G401 (cell line): ENCODE measurements at regions not wholly inside any gene's neighbourhood (a gene's known extent, or its start where the extent isn't known, plus 50 kb on each side); places are given as distances from the start of the nearest gene placed in this dataset.

ENCODE experiments used
- DNase-seq: peaks from one replicate; pipeline ENCODE4 v3.0.0-alpha.2; 2015; ENCODE audit warnings: low spot score
- in situ Hi-C: cut with HindIII; loops from 2 replicates; pipeline ENCODE4 v1.10.0; 2016; ENCODE audit warnings: low sequenced_read_pairs, mixed read lengths

DNA sequence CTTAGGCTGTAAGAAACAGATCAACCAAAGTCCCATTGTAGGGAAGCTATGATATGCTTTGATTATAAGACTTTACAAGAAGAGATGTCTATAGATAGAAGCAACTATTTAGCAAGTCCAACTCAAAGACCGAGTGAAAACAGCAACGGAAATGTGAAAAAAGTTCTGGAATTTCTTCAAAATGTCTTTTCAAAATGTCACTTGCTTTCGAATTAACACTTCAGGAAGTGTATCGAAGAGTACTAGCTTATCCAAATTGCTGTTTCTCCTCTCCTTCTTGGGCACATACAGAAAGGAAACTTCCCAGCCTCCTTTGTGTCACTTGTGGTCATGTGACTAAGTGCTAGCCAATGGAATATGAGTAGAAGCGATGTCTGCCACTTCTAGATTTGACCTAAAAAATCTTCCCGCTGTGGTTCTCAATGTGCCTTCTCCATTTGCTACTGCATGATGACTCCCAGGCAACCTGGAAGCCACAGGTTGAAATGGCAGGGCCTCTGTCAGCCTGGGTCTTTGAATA lies 89.9 kb downstream of the TSEN15 start:
- DNase-seq, result no peak
- in situ Hi-C loops, result no loop called here

DNA sequence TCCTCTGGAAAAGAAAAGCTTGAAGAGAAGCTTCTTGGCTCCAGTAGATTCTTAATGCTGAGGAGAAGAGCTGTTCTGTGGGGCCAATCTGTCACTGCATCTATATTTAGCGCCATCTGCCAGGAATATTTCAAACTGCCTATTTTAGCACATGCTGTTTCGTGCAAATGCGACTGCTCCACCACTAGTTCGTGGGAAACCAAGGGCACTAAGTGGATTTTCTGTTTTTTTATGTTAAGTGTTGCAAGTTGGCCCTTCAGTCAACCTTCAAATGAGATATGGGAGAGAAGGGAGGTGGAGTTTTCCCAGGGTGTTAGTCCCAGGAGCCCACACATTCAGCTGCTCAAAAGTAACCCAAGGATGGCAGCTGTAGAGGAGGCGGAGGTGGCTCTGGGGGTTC lies 91.9 kb downstream of the TSEN15 start:
- peak; percentile 95 for DNase-seq
- in situ Hi-C loops, result no loop called here

DNA sequence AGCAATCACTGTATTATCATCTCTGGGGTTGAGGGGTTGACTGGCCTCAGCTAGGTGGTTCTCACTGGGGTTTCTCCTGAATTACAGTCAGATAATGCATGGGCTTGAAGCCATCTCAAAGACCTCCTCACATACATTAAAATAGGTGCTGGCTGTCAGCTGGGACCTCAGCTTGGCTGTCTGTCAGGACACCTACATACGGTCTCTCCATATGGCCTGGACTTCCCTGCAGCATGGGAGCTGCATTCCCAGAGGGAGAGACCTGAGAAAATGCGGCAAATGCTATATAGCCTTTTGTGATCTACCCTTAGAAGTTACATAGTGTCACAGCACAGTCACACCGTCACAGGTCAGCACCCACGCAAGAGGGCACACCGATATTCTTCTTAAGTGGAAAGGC lies 93.6 kb downstream of the TSEN15 start:
- in situ Hi-C loops, result no loop called here
- no peak for DNase-seq

DNA sequence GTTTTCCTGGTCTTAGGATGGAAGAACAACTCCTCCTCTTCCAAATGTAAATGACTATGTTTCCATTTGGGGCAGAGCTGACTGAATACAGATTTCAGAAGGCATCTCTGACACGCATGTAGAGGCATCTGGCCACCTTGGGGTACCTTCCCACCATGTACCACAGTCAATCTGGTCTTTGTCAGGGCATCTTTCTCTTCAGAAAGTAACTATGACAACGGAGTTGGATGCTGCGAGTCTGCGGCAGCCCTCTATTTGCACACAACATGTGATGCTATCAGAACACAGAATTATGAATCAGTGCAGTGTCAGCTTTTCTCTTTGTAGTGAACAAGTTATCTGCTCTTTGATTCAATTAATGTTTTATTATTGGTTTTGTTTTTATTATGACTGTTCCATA lies 94.7 kb downstream of the TSEN15 start:
- in situ Hi-C loops, result no loop called here
- DNase-seq, result no peak

DNA sequence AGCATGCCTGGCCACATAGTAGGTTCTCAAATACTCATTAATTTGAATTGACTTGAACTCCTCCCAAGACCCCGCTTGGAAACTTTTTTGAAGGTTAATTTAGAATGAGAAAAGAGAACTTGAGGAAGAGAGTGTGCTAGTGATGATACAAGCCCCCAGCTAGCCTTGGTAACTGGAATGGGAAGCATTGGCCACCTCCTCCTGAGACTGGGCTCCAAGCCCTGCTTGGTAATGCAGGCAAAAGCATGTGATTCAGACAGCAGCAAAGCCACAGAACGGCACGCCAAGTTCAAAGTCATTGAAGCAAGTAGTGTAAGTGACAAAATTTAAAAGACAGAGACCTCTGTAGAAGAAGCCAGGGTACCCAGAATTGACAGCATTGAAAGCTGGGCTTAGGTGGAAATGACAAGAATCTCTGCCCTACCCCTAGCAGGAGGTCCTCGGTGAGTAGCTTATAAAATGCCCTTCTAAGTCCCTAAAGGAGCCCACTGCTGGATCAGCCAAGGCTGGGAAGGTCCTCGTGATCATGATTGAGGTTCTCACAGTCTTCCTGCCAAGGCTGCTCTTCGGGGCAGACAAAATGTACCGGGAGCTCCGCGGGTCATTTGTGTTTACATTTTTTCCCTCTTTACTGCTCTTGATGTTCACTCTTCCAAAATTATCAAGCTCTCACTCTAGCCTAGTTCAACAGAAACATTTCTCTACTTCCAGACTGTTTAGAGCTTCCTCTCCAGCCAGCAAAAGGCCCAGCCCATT lies 99.4 kb downstream of the TSEN15 start:
- in situ Hi-C loops, result no loop called here
- peak; percentile 93 for DNase-seq

DNA sequence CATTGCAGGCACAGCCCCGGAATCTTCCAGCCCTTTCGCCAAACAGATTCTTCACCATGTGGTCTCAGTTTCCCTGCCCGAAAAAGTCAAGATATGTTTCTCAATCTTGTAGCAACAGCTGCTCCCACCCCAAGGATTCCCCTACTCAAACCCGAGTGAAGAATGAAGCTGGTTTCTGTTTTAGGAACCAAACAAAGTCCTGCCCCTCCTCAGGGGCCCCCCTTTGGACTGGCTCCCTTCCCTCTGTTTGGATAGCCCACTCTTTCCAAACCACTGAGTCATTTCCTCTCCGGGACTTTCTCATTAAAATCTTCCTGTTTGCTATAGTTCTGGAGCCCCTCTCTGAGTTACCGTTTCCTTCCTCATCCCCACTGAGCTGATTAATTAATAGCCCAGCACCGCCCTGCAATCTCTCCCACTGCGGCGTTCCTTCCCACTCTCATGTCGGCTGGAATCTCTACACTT lies 100.9 kb downstream of the TSEN15 start:
- peak; percentile 33 for DNase-seq
- in situ Hi-C loops, result no loop called here

DNA sequence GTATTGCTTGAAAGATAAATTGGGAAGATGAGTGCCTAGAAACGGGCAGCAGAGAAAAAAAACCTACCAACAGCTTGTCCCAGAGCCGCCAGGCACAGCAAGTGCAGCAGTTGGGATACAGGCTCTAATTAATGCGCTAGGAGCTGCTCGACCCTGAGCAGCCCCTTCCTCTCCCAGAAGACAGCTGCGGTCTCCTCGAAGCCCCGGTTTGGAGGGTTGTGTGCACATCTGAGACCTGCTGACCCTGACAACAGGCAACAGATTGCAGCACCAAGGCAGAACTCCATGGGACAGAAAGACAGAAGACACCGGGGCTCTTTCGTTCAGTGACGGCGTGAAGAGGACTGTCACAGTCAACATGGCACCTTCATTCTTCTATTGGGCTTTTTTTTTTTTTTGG lies 101.4 kb downstream of the TSEN15 start:
- no peak for DNase-seq
- in situ Hi-C loops, result no loop called here

DNA sequence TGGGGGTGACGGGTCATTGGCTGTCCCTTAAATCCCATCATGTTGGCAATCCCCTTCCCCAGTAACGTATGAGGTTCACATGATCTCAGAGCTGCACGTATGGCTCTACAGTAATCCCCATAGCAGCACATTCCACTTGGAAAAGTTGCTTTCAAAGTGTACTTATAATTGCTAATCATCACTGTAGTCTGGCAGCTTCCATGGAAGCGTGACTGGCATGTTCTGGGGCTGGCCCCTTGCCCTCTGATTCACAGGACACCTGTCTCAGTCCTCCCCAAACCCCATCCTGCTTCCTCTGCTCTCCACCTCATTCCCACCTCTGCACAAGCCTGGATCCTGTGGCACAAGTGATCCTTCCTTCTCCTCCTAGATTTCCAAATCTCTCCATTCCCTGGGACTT lies 102.2 kb downstream of the TSEN15 start:
- no peak for DNase-seq
- in situ Hi-C loops, result no loop called here

DNA sequence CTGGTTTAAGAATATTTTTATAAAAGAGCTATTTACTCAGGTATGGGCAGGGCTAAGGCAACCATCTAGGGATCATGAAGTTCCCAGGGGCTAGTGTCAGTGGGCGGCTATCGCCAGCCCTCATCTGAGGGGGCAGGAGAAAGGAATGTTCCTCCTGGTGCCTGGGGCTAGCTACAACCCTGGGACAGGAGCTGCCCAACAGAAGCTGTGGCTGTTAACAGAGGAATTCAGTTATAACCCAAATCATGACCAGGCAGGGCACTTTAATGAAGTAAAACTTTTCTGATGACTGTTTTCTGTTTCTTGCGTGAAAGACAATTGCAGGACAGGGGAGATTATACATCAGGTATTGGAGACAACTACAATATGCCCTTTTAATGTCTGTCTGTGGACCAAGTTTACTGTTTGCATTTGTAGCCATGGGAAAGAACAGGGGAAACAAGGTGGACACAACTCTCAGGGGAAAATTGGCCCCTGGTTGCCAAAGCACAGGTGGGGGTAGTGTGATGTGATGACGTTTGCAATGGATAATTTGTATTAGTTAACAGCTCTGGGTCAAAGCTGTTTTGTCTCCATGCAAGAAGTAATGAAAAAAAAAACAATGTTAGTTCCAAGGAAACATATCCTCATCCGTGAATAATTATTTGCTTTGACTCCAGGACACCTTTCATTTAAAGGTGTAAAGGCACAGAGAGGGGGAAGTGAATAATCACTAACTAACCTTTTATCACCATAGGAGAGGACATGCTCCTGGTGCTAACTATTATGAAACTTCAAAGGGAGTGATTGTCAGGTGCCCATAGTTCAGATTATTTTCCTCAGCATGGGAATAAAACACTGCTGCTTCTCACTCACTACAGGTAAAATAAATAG lies 105.2 kb downstream of the TSEN15 start:
- in situ Hi-C loops, result no loop called here
- DNase-seq, result no peak

DNA sequence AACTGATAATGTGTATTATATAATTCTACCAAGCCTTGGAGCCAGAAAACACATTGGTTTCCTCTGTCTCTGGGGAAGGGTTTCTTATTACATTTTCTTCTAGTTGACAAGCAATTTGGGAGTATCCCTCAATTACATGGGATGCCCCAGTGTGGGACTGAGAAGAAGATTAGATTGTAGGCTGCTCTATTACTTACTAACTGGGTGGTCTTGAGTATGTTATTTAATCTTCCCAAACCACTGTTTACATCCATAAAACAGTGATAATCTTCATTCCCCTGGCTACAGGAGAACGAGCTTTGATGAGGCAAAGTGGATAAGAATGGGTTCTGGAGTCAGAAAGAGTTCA lies 105.8 kb downstream of the TSEN15 start:
- in situ Hi-C loops, result no loop called here
- DNase-seq, result no peak

DNA sequence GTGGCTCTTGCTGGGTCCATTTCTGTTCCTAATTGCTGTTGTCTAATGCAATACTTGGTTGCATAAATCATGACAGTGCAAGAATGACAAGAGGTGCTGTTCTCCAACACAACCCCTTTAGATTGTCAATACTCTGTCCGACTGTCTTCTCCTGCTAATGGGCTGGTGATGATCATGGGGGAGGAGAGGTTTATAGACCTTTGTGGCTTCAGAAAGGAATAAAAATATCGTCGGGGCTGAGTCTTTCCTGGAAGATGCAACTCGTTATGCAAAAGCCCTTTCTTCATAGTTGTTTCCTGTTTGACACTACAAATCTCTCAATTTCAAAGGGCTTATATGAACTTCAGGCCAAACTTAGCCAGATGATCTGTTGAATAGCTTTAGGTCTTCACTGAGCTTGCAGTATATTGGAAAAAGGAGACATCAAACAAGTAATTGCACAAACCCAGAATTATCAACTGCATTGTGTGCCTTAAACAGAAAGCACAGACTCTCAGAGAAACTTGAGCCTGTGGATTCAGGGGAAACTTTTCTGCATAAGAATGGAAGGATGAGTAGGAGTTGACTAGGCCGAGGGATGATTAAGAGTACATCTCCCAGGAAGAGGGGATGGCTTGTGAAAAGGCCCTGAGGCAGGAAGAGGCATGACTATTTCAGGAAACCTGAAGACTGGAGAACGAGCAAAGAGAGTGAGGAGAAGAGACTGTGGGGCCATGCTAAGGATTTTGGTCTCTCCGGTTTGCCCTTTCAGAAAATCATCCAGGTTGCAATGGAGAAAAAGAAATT lies 107.6 kb downstream of the TSEN15 start:
- in situ Hi-C loops, result no loop called here
- DNase-seq, result no peak

DNA sequence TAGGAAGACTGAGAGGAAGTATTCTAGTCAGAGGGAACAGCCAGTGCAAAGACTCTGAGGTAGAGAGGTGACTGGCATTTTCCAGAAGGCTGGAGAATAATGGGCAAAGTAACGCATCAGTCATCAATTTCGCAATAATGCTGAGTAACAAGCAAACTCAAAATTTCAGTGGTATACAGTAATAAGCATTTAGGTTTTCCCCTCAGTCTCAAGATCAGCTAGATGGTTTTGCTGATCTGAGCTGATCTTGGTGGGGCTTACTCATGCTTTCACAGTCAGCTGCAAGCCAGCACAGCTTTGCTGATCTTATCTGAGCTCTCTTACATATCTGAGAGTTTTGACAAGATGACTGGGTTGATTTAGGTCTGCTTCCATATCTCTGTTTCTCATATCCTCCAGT lies 108.7 kb downstream of the TSEN15 start:
- in situ Hi-C loops, result no loop called here
- no peak for DNase-seq

DNA sequence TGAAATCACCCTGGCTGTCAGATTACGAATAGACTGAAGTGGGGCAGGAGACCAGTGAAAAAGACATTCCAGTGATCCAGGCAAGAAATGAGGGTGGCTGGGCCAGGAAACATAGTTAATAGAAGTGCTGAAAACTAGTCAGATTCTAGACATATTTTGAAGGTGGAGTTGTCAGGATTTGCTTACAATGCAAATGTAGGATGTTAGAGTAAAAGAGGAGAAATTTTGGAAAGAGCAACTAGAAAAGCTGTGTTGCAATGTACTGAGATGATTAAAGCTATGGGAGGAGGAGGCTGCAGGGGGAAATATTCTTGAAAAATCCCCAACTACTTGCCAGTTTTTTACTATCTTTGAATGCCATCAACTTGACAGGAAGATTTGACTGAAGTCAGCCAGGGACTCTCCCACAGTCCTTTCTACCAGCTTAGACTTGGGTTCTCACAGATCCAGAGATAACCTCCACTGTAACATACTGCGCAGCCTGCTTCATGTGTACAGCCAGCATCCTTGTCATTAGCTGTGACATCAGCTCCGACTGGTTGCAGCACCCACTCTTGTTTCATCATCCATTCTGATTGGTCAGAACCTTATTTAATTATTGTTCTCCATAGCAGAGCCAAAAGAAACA lies 109.7 kb downstream of the TSEN15 start:
- in situ Hi-C loops, result no loop called here
- no peak for DNase-seq

DNA sequence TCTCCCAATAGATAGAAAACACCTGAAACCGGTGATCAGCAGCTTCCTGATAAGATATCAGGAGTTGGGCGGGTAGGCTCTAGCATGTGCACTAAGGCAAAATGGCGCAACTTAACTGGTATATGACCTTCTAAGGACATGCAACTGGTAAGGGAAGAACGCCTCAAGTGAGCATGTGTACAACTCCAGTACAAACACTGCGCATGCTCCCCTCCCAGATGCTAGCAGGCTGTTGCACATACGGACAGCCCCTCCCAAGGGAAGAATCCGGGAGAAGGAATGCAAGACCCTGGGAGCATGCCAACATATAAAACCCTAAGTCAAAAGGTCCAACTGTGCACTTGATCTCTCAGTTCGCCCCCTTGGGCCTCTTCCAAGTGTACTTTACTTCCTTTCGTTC lies 110.8 kb downstream of the TSEN15 start:
- in situ Hi-C loops, result no loop called here
- no peak for DNase-seq

DNA sequence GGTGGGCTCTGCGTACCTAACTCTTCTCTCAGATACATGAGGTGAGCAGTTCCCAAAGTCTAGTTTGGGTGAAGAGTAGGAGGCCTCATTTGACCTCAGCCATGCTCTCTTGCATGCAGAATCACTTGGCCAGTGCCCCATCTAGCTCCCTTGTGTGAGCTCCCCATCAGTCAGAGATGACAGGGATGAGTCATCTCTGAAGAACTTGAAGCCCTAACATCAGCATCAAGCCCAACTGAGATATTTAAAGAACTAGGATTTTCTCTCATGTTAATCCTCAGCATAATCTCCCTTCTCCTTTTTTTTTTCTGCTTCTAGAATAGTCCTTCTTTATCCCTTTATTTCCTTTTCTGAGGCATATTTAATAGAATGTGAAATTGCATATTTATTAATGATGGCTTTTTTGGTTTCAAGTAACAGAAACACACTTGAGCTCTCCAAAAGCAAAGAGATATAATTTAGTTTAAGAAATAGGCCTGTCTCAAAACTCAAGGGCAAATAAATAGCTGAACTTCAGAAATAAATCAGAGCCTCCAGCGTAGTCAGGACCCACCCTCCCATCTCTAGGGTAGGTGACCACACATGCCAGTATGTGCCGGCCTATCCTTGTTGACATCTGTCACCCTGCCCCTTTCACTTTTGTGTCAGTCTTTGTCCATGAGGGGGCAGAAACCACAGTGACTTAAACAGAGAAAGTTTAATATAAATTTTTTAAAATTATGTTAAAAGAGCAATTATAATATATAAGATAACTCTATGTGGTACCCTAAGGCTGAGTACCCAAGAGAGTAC lies 112.3 kb downstream of the TSEN15 start:
- no peak for DNase-seq
- in situ Hi-C loops, result no loop called here

DNA sequence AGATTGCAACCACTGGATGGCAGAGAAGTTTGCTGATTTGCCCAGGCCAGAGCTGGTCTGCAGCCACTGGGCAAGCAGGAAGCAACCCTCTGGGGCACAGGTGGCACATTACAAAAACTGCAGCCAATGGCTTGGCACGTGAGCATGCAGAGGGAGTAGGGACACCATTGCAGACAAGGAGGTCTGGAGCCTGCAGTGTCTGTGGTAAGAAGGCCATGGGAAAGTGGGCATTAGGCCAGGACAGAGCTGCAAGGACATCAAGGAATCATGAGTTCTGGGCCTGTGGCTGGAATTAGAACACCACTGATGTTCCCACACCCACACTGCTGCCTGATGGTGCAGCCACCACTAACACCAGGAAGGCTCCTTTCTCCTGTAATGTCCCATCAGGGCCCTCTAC lies 113.0 kb downstream of the TSEN15 start:
- no peak for DNase-seq
- in situ Hi-C loops, result no loop called here

DNA sequence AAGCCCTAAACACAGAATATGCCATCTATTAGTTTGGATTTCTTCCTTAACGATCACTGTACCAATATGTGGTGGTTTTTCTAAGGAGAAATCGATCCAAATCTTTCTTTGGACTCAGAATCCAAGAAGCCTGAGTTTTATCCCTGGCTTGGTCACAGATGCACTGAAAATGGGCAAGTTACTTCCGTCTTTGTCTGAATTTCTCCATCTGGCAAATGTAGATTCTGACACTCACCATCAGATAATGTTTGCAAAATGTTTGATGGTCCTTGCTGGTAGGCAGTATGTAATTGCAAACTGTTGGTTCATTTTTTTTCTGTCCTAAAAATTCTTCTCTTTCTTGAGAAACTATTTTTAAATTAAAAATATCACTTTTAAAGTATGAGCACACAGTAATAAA lies 115.0 kb downstream of the TSEN15 start:
- in situ Hi-C loops, result no loop called here
- peak; percentile 38 for DNase-seq

DNA sequence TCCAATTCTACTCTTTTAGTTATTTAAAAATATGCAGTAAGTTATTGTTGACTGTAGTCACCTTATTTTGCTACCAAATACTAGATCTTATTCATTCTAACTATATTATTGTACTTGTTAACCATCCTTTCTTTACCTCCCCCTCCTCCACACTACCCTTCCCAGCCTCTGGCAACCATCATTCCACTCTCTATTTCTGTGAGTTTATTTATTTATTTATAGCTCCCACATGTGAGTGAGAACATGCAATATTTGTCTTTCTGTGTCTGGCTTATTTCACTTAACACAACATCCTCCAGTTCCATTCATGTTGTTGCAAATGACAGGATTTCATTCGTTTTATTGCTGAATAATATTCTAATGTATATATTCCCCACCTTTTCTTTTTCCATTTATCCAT lies 115.8 kb downstream of the TSEN15 start:
- in situ Hi-C loops, result no loop called here

DNA sequence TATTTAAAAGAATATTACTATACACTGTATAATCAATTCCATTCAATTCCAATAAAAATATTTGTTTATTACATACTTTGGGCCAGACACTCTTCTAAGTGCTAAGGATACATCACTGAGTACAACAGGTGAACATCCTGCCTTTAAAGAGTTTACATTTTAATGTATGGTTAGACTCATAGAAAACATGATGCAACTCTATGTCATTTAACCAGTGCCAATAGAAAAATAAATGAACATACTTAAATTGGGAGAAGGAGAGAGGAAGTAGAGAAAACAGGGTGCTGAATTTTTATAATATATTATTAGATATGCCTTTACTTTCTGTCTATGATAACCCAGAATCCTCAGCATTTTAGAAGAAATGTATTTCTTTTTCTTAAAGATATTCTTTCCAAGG lies 119.2 kb downstream of the TSEN15 start:
- in situ Hi-C loops, result no loop called here
- no peak for DNase-seq

More for the DNA sequence above, 115.8 kb downstream of the TSEN15 start:
- no peak for DNase-seq
